ENCODE measurements at regions not wholly inside any gene's neighbourhood (a gene's known extent, or its start where the extent isn't known, plus 50 kb on each side); places are given as distances from the start of the nearest gene placed in this dataset.

DNA sequence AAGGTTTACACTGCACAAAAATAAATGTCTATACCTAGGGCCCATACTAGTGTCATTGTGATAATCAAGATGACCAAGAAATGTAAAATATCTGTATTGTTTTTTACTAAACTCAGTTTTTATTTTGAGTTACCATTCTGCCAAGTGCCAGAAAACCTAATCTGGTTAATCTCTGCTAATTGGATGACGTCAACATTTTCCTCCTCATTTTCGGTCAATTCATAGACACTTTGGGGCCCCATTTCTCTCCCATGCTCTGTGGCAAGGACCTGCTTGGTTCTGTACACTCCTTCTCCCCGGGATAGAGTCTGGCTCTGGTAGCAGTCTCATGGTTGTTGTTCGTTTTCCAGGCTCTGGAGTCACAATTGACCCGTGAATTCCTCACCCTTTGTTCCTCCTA lies 186.5 kb upstream of the TCF4 start:
- no peak overlapping the region for H3K9ac ChIP-seq (ENCODE audit: low read length)
- H3K27me3 ChIP-seq (ENCODE audit: insufficient read depth, low read length), result no peaks in the 10 kb centered on the region
- no peaks in the 10 kb centered on the region for H4K20me1 ChIP-seq (ENCODE audit: insufficient read depth, low read length)
- no peaks in the 10 kb centered on the region for H3K9me2 ChIP-seq (ENCODE audit: low read depth, low read length)
- H2AFZ ChIP-seq (ENCODE audit: low read length), result no peak overlapping the region
- H3K36me3 ChIP-seq (ENCODE audit: insufficient read depth, low read length), result no peaks in the 10 kb centered on the region
- H3K4me1 ChIP-seq (ENCODE audit: insufficient read depth, low read length, severe bottlenecking), result no peaks in the 10 kb centered on the region
- H3K79me2 ChIP-seq (ENCODE audit: insufficient read depth, low read length), result no peaks in the 10 kb centered on the region
- TF ChIP-seq, protein P1, sequence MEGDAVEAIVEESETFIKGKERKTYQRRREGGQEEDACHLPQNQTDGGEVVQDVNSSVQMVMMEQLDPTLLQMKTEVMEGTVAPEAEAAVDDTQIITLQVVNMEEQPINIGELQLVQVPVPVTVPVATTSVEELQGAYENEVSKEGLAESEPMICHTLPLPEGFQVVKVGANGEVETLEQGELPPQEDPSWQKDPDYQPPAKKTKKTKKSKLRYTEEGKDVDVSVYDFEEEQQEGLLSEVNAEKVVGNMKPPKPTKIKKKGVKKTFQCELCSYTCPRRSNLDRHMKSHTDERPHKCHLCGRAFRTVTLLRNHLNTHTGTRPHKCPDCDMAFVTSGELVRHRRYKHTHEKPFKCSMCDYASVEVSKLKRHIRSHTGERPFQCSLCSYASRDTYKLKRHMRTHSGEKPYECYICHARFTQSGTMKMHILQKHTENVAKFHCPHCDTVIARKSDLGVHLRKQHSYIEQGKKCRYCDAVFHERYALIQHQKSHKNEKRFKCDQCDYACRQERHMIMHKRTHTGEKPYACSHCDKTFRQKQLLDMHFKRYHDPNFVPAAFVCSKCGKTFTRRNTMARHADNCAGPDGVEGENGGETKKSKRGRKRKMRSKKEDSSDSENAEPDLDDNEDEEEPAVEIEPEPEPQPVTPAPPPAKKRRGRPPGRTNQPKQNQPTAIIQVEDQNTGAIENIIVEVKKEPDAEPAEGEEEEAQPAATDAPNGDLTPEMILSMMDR (IDR thresholded peaks at IDR 0.05; ENCODE audit: low read length), result no peak
- no peak for TF ChIP-seq EZH2 (IDR thresholded peaks at IDR 0.05; ENCODE audit: borderline replicate concordance, low read length)
- H3K4me2 ChIP-seq (ENCODE audit: low read length), result no peak overlapping the region
- H3K4me3 ChIP-seq (ENCODE audit: low read depth, low read length, poor library complexity, severe bottlenecking), result no peak overlapping the region
- no peaks in the 10 kb centered on the region for H3K9me3 ChIP-seq (ENCODE audit: low read length)
- no peak overlapping the region for H3K27ac ChIP-seq (ENCODE audit: low read depth, low read length, poor library complexity, severe bottlenecking)
- H3F3A ChIP-seq (ENCODE audit: insufficient read depth, low read length), result no peaks in the 10 kb centered on the region

DNA sequence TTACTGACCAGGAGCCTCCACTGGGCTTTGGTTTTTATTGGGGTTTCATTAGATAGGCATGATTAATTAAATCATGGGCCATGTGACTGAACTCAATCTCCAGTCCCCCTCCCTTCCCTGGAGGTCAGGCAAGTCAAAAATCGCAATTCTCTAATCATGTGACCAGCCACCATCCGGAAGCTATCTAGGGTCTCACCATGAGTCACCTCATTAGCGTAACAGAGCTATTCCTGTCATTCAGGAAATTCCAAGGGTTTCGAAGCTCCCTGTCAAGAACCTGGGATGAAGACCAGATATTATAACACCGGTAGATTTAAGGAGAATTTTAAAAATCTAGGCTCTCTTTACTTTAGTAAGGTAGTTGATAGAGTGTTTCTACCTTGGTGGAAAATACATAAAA lies 180.3 kb upstream of the TCF4 start:
- no peaks in the 10 kb centered on the region for H3K27me3 ChIP-seq (ENCODE audit: insufficient read depth, low read length)
- H3K4me3 ChIP-seq (ENCODE audit: low read depth, low read length, poor library complexity, severe bottlenecking), result no peak overlapping the region
- H3K9ac ChIP-seq (ENCODE audit: low read length), result no peak overlapping the region
- H4K20me1 ChIP-seq (ENCODE audit: insufficient read depth, low read length), result no peaks in the 10 kb centered on the region
- H3K79me2 ChIP-seq (ENCODE audit: insufficient read depth, low read length), result no peaks in the 10 kb centered on the region
- no peak for TF ChIP-seq EZH2 (IDR thresholded peaks at IDR 0.05; ENCODE audit: borderline replicate concordance, low read length)
- TF ChIP-seq, protein P1 (IDR thresholded peaks at IDR 0.05; ENCODE audit: low read length), result no peak
- no peaks in the 10 kb centered on the region for H3K9me2 ChIP-seq (ENCODE audit: low read depth, low read length)
- H3K4me1 ChIP-seq (ENCODE audit: insufficient read depth, low read length, severe bottlenecking), result no peaks in the 10 kb centered on the region
- no peak overlapping the region for H2AFZ ChIP-seq (ENCODE audit: low read length)
- H3K36me3 ChIP-seq (ENCODE audit: insufficient read depth, low read length), result no peaks in the 10 kb centered on the region
- H3K27ac ChIP-seq (ENCODE audit: low read depth, low read length, poor library complexity, severe bottlenecking), result no peak overlapping the region
- H3K4me2 ChIP-seq (ENCODE audit: low read length), result no peak overlapping the region
- no peaks in the 10 kb centered on the region for H3F3A ChIP-seq (ENCODE audit: insufficient read depth, low read length)
- H3K9me3 ChIP-seq (ENCODE audit: low read length), result no peaks in the 10 kb centered on the region

DNA sequence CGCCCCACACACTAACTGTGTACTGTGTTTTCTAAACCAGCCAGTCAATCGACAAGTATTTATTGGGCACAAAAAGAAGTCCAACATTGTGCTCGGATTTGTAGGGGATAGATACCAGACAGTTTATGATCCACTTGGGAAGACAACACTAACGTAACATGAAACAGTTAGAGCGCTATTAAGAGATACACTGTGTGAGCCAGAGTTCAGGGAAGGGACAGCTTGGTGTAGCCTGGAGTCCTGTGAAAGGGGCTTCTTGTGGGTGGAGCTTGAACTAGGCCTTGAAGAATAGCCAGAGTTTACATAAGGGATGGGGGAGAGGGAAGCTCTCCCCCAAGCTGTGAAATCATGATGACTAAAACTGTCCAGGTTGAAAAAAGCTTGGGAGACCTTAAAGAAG lies 176.4 kb upstream of the TCF4 start:
- Histone ChIP-seq H3K9ac (ENCODE audit: low read length) (no peak overlapping the region), H3K27ac (ENCODE audit: low read depth, low read length, poor library complexity, severe bottlenecking) (no peak overlapping the region), H3K4me2 (ENCODE audit: low read length) (no peak overlapping the region), H3K27me3 (ENCODE audit: insufficient read depth, low read length) (no peaks in the 10 kb centered on the region), H3K9me3 (ENCODE audit: low read length) (no peaks in the 10 kb centered on the region), H3K36me3 (ENCODE audit: insufficient read depth, low read length) (no peaks in the 10 kb centered on the region), H3K4me3 (ENCODE audit: low read depth, low read length, poor library complexity, severe bottlenecking) (no peak overlapping the region), H2AFZ (ENCODE audit: low read length) (no peak overlapping the region), H3F3A (ENCODE audit: insufficient read depth, low read length) (no peaks in the 10 kb centered on the region), H4K20me1 (ENCODE audit: insufficient read depth, low read length) (no peaks in the 10 kb centered on the region), H3K9me2 (ENCODE audit: low read depth, low read length) (no peaks in the 10 kb centered on the region), H3K79me2 (ENCODE audit: insufficient read depth, low read length) (no peaks in the 10 kb centered on the region), H3K4me1 (ENCODE audit: insufficient read depth, low read length, severe bottlenecking) (no peaks in the 10 kb centered on the region)
- no peak for TF ChIP-seq EZH2 (IDR thresholded peaks at IDR 0.05; ENCODE audit: borderline replicate concordance, low read length)
- TF ChIP-seq, protein P1 (IDR thresholded peaks at IDR 0.05; ENCODE audit: low read length), result no peak

Data from OCI-LY1 (cell line).